ENCODE measurements at regions not wholly inside any gene's neighbourhood (a gene's known extent, or its start where the extent isn't known, plus 50 kb on each side); places are given as distances from the start of the nearest gene placed in this dataset.
"Not testable (repeated sequence)": the region's sequence is repeated elsewhere in the genome, so short reads cannot be mapped to it uniquely, and the experiment has no call there.

- peak; percentile 71 for DNase-seq (ENCODE audit: low spot score)
Observed at GRCh38 chr16:88185976-88186888, 196.5 kb upstream of the ZNF469 start.

- not testable (repeated sequence) for DNase-seq (ENCODE audit: low spot score)
Observed at GRCh38 chr16:88186889-88187870, 195.6 kb upstream of the ZNF469 start.

- DNase-seq (ENCODE audit: low spot score), result not testable (repeated sequence)
Observed at GRCh38 chr16:88188171-88188895, 194.4 kb upstream of the ZNF469 start.

- DNase-seq (ENCODE audit: low spot score), result not testable (repeated sequence)
Observed at GRCh38 chr16:88190592-88191095, 192.1 kb upstream of the ZNF469 start.

GRCh38 chr16:88191168-88191567 lies 191.6 kb upstream of the ZNF469 start:
- not testable (repeated sequence) for DNase-seq (ENCODE audit: low spot score)

GRCh38 chr16:88192601-88193000 lies 190.2 kb upstream of the ZNF469 start:
- no peak for DNase-seq (ENCODE audit: low spot score)

GRCh38 chr16:88193706-88194396 lies 188.9 kb upstream of the ZNF469 start:
- DNase-seq (ENCODE audit: low spot score), result not testable (repeated sequence)

- DNase-seq (ENCODE audit: low spot score), result no peak
Observed at GRCh38 chr16:88194397-88195268, 188.1 kb upstream of the ZNF469 start.

GRCh38 chr16:88195269-88195705 lies 187.5 kb upstream of the ZNF469 start:
- DNase-seq (ENCODE audit: low spot score), result no peak

GRCh38 chr16:88195911-88196465 lies 186.8 kb upstream of the ZNF469 start:
- no peak for DNase-seq (ENCODE audit: low spot score)

- no peak for DNase-seq (ENCODE audit: low spot score)
Observed at GRCh38 chr16:88196471-88197400, 186.0 kb upstream of the ZNF469 start.

GRCh38 chr16:88197481-88198456 lies 185.0 kb upstream of the ZNF469 start:
- DNase-seq (ENCODE audit: low spot score), result no peak

- not testable (repeated sequence) for DNase-seq (ENCODE audit: low spot score)
Observed at GRCh38 chr16:88198457-88199295, 184.1 kb upstream of the ZNF469 start.

GRCh38 chr16:88199296-88200153 lies 183.2 kb upstream of the ZNF469 start:
- not testable (repeated sequence) for DNase-seq (ENCODE audit: low spot score)

- DNase-seq (ENCODE audit: low spot score), result not testable (repeated sequence)
Observed at GRCh38 chr16:88200154-88200895, 182.4 kb upstream of the ZNF469 start.
